ENCODE measurements at regions not wholly inside any gene's neighbourhood (a gene's known extent, or its start where the extent isn't known, plus 50 kb on each side); places are given as distances from the start of the nearest gene placed in this dataset.

DNA sequence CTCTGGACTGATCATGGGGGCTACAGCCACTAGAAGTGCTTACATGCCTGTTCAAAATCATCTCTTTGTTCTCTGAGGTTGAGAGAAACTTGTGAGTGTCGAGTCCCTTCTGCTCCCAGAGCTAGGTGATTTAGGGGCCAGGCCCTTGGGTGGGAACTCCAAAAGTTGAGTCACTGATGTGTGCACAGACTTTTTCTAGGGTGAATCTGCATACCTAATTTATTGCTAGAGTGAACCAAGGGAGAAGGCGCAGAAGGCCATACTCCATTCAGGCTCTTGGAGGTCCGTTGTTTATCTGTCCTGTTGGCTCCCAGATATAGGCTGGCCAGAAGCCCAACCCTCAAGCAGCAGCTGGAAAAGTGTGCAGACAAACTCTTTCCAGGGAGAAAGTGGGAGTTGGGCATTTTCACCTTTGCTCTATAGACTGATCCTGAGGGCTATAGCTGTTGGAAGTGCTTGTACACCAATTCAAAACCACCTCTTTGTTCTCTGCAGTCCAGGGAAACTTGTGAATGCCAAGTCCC, 80.8 kb upstream of the ARX start:
- FAIRE-seq, result no peak
- no peak overlapping the region for H3K4me2 ChIP-seq (ENCODE audit: insufficient read depth, low read length)
- intact Hi-C loops (cut with micrococcal nuclease), result no loop called here
- CTCF ChIA-PET (ENCODE audit: low intra/inter-chr PET ratio), result no interaction called here
- DNase-seq (ENCODE audit: extremely low read depth in 1 of 4, low spot score in 3 of 4), result no peak
- no peaks in the 10 kb centered on the region for H3K9me1 ChIP-seq (ENCODE audit: control insufficient read depth, insufficient read depth, low read length)
- no peak overlapping the region for H3K27ac ChIP-seq (ENCODE audit: extremely low read depth, low read depth, low read length)
- no peaks in the 10 kb centered on the region for H3K79me2 ChIP-seq (ENCODE audit: control insufficient read depth, insufficient read depth, low read length)
- BruUV-seq (replicated peaks), result no TSS peak
- no peaks in the 10 kb centered on the region for H3K27me3 ChIP-seq (ENCODE audit: control insufficient read depth in 2 of 2, insufficient read depth in 2 of 2, low read length in 2 of 2)
- H3K9me3 ChIP-seq (replicated peaks; ENCODE audit: control insufficient read depth, insufficient read depth, low read depth, low read length), result no peaks in the 10 kb centered on the region
- H3K4me3 ChIP-seq, result no peak overlapping the region
- no peak overlapping the region for H2AFZ ChIP-seq (ENCODE audit: low read depth, low read length)
- H3K36me3 ChIP-seq (ENCODE audit: control insufficient read depth, insufficient read depth, low read length), result no peaks in the 10 kb centered on the region
- H3K4me1 ChIP-seq (replicated peaks in 1 of 2; ENCODE audit: control insufficient read depth in 2 of 2, insufficient read depth in 2 of 2, low read length in 2 of 2), result no peaks in the 10 kb centered on the region
- POLR2A ChIA-PET, result no interaction called here
- no peaks in the 10 kb centered on the region for H4K20me1 ChIP-seq (replicated peaks; ENCODE audit: control insufficient read depth, insufficient read depth, low read length)
- no peak overlapping the region for H3K9ac ChIP-seq (ENCODE audit: insufficient read depth in 1 of 2, low read depth in 2 of 2, low read length in 2 of 2)
- no peak for ATAC-seq
- in situ Hi-C loops (cut with MboI), result no loop called here
- 4% methylated on average over 3 of the region's 3 CpGs for WGBS (ENCODE audit: insufficient coverage, low coverage, missing lambda C conversion rate)
- TF ChIP-seq, protein P1, sequence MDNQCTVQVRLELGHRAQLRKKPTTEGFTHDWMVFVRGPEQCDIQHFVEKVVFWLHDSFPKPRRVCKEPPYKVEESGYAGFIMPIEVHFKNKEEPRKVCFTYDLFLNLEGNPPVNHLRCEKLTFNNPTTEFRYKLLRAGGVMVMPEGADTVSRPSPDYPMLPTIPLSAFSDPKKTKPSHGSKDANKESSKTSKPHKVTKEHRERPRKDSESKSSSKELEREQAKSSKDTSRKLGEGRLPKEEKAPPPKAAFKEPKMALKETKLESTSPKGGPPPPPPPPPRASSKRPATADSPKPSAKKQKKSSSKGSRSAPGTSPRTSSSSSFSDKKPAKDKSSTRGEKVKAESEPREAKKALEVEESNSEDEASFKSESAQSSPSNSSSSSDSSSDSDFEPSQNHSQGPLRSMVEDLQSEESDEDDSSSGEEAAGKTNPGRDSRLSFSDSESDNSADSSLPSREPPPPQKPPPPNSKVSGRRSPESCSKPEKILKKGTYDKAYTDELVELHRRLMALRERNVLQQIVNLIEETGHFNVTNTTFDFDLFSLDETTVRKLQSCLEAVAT (IDR thresholded peaks at IDR 0.05), result no peak
- TF ChIP-seq KLF6 (CRISPR knock-in tag; IDR thresholded peaks at IDR 0.05; ENCODE audit: borderline replicate concordance) (no peak), GABPB2 (CRISPR knock-in tag; conservative IDR thresholded peaks at IDR 0.05) (no peak), CBFA2T3 (IDR thresholded peaks at IDR 0.05) (no peak), MAFG (tag; conservative IDR thresholded peaks at IDR 0.05) (no peak), STAT5A (IDR thresholded peaks at IDR 0.05; ENCODE audit: borderline replicate concordance, low read length) (no peak), MAFF (IDR thresholded peaks at IDR 0.05; ENCODE audit: low read length) (no peak), PHF20 (IDR thresholded peaks at IDR 0.05; ENCODE audit: partially characterized antibody) (no peak)
- TF ChIP-seq, protein P2, sequence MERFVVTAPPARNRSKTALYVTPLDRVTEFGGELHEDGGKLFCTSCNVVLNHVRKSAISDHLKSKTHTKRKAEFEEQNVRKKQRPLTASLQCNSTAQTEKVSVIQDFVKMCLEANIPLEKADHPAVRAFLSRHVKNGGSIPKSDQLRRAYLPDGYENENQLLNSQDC (CRISPR knock-in tag; IDR thresholded peaks at IDR 0.05), result no peak
- TF ChIP-seq, protein P3, sequence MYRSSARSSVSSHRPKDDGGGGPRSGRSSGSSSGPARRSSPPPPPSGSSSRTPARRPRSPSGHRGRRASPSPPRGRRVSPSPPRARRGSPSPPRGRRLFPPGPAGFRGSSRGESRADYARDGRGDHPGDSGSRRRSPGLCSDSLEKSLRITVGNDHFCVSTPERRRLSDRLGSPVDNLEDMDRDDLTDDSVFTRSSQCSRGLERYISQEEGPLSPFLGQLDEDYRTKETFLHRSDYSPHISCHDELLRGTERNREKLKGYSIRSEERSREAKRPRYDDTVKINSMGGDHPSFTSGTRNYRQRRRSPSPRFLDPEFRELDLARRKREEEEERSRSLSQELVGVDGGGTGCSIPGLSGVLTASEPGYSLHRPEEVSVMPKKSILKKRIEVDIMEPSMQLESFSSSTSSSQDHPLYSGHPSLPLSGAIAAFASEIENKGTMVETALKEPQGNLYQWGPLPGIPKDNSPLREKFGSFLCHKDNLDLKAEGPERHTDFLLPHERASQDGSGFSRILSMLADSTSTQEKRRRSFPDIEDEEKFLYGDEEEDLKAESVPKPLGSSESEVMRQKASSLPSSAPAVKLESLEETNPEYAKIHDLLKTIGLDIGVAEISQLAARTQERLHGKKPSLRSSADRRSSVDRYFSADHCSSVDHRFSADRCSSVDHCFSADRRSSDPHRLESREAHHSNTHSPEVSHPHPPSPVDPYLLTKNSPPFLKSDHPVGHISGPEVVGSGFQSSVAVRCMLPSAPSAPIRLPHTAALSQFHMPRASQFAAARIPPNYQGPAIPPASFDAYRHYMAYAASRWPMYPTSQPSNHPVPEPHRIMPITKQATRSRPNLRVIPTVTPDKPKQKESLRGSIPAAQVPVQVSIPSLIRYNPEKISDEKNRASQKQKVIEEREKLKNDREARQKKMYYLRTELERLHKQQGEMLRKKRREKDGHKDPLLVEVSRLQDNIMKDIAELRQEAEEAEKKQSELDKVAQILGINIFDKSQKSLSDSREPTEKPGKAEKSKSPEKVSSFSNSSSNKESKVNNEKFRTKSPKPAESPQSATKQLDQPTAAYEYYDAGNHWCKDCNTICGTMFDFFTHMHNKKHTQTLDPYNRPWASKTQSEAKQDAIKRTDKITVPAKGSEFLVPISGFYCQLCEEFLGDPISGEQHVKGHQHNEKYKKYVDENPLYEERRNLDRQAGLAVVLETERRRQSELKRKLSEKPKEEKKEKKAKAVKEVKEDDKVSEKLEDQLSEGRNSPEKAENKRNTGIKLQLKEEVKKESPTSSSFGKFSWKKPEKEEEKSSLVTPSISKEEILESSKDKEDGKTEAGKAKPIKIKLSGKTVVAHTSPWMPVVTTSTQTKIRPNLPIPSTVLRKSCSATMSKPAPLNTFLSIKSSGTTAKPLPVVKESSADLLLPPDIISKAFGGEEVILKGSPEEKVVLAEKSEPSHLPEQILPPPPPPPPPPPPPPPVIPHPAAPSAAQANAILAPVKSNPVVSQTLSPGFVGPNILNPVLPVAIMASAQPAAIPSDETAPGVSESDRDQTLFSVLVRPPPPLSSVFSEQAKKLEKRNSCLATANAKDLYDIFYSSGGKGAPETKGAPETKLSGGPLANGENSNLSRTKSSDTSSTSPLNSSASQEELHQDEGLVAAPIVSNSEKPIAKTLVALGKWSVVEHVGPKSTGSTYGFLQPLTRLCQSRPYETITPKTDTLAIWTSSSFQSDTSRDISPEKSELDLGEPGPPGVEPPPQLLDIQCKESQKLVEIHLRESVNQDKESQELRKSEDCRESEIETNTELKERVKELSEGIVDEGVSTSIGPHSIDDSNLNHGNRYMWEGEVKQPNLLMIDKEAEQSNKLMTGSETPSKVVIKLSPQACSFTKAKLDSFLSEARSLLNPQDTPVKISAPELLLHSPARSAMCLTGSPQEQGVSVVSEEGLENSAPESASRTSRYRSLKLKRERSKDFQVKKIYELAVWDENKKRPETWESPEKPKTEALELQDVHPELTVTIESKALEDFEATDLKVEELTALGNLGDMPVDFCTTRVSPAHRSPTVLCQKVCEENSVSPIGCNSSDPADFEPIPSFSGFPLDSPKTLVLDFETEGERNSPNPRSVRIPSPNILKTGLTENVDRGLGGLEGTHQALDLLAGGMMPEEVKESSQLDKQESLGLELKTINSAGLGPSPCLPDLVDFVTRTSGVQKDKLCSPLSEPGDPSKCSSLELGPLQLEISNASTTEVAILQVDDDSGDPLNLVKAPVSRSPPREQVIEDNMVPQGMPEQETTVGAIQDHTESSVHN (IDR thresholded peaks at IDR 0.05; ENCODE audit: borderline replicate concordance in 1 of 2, low read depth in 1 of 2), result no peak
- TF ChIP-seq, protein P4, sequence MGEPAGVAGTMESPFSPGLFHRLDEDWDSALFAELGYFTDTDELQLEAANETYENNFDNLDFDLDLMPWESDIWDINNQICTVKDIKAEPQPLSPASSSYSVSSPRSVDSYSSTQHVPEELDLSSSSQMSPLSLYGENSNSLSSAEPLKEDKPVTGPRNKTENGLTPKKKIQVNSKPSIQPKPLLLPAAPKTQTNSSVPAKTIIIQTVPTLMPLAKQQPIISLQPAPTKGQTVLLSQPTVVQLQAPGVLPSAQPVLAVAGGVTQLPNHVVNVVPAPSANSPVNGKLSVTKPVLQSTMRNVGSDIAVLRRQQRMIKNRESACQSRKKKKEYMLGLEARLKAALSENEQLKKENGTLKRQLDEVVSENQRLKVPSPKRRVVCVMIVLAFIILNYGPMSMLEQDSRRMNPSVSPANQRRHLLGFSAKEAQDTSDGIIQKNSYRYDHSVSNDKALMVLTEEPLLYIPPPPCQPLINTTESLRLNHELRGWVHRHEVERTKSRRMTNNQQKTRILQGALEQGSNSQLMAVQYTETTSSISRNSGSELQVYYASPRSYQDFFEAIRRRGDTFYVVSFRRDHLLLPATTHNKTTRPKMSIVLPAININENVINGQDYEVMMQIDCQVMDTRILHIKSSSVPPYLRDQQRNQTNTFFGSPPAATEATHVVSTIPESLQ (CRISPR knock-in tag; IDR thresholded peaks at IDR 0.05), result no peak
